Endothelial cell of umbilical vein (primary cell): ENCODE measurements at regions not wholly inside any gene's neighbourhood (a gene's known extent, or its start where the extent isn't known, plus 50 kb on each side); places are given as distances from the start of the nearest gene placed in this dataset.
"Not testable (repeated sequence)": the region's sequence is repeated elsewhere in the genome, so short reads cannot be mapped to it uniquely, and the experiment has no call there.

Source experiments
- BruUV-seq: library from RNA; stranded (reverse); fragments of 400-500 nt; replicated peaks from 2 replicates; lab custom pipeline; 2021; lab: Mats Ljungman, UMichigan
- CTCF ChIA-PET: fragments of 300-600, 350-600 bp; sonication (Branson Sonifier 250); formaldehyde crosslinking; loops from one replicate; lab custom pipeline; 2021; ENCODE audit warnings: antibody characterized with exemption, inconsistent platforms; lab: Charles Lee
- POLR2A ChIA-PET: fragments of 300-600, 350-600 bp; sonication (Branson Sonifier 250); formaldehyde crosslinking; loops from one replicate; lab custom pipeline; 2021; ENCODE audit warnings: antibody characterized with exemption, inconsistent platforms; lab: Charles Lee
- DNase-seq: peaks from one replicate; pipeline ENCODE4 v3.0.0-alpha.2; 2011; ENCODE audit warnings: low read depth, low spot score
- FAIRE-seq: peaks from 2 replicates; lab custom pipeline; 2011; peaks lifted over from hg19 to GRCh38; lab: Jason Lieb, UNC
- H2AFZ ChIP-seq: 2 replicates; pipeline ENCODE4 v1.6.0; 2012; ENCODE audit warnings: low read depth, low read length, control low read depth, inconsistent platforms
- H3K27ac ChIP-seq: 2 replicates; pipeline ENCODE4 v1.5.1; 2011; ENCODE audit warnings: low read depth, mild to moderate bottlenecking, control low read depth, low read length, moderate library complexity; ENCODE audit not compliant: insufficient read depth
- H3K27me3 ChIP-seq, 2 experiments: 2 replicates each; pipeline versions ENCODE4 v1.6.0 to v1.6.1; 2011; ENCODE audit warnings: low read length in 2 of 2, mixed read lengths in 1 of 2; ENCODE audit not compliant: control insufficient read depth in 2 of 2, insufficient read depth in 2 of 2
- H3K36me3 ChIP-seq, 2 experiments: 2 replicates in 1 of 2; 3 replicates in 1 of 2; pipeline ENCODE4 v1.5.1; 2011; ENCODE audit warnings: low read length in 2 of 2, mild to moderate bottlenecking in 1 of 2, moderate library complexity in 1 of 2; ENCODE audit not compliant: control insufficient read depth in 2 of 2, insufficient read depth in 2 of 2; ENCODE audit errors: extremely low read depth in 1 of 2
- H3K4me1 ChIP-seq: 3 replicates; pipeline ENCODE4 v1.5.1; 2011; ENCODE audit warnings: mild to moderate bottlenecking, low read length; ENCODE audit not compliant: control insufficient read depth, insufficient read depth; ENCODE audit errors: extremely low read depth
- H3K4me2 ChIP-seq: 2 replicates; pipeline ENCODE4 v1.6.1; 2011; ENCODE audit warnings: low read length, control low read depth, mixed read lengths; ENCODE audit not compliant: insufficient read depth
- H3K4me3 ChIP-seq, 3 experiments: fragments of 200-600 bp in 1 of 3; sonication (generic), shearing (Covaris generic) in 1 of 3; replicated peaks in 1 of 3; 2 replicates each; pipeline ENCODE4 v1.5.1; 2011 to 2016; ENCODE audit warnings: control low read depth in 3 of 3, low read length in 3 of 3, mild to moderate bottlenecking in 2 of 3, inconsistent platforms in 1 of 3, low read depth in 1 of 3, moderate library complexity in 1 of 3; ENCODE audit not compliant: insufficient read depth in 1 of 3
- H3K79me2 ChIP-seq: 2 replicates; pipeline ENCODE4 v1.6.0; 2012; ENCODE audit warnings: low read length, inconsistent platforms; ENCODE audit not compliant: control insufficient read depth, insufficient read depth
- H3K9ac ChIP-seq: replicated peaks from 2 replicates; pipeline ENCODE3; 2011; ENCODE audit warnings: low read length, control low read depth; ENCODE audit not compliant: insufficient read depth; ENCODE audit errors: extremely low read depth
- H3K9me1 ChIP-seq: replicated peaks from 3 replicates; pipeline ENCODE4 v1.6.0; 2011; ENCODE audit warnings: mild to moderate bottlenecking, low read length; ENCODE audit not compliant: control insufficient read depth, insufficient read depth; ENCODE audit errors: extremely low read depth
- H3K9me3 ChIP-seq: replicated peaks from 2 replicates; pipeline ENCODE4 v1.5.1; 2012; ENCODE audit warnings: low read length, inconsistent platforms; ENCODE audit not compliant: control insufficient read depth, insufficient read depth
- H4K20me1 ChIP-seq: replicated peaks from 2 replicates; pipeline ENCODE3; 2011; ENCODE audit warnings: mild to moderate bottlenecking, low read length; ENCODE audit not compliant: control insufficient read depth, insufficient read depth; ENCODE audit errors: extremely low read depth
- EZH2 ChIP-seq: IDR thresholded peaks from 2 replicates; pipeline ENCODE4 v1.6.1; 2012; ENCODE audit warnings: borderline replicate concordance, low read depth, mild to moderate bottlenecking, moderate library complexity, low read length, inconsistent platforms; ENCODE audit not compliant: severe bottlenecking
- FOS ChIP-seq: IDR thresholded peaks from 2 replicates; pipeline ENCODE4 v1.6.1; 2011; ENCODE audit warnings: mild to moderate bottlenecking, low read length, moderate library complexity, borderline replicate concordance; ENCODE audit not compliant: insufficient read depth
- GATA2 ChIP-seq: IDR thresholded peaks from 2 replicates; pipeline ENCODE4 v1.7.0; 2011; ENCODE audit warnings: low read depth, mild to moderate bottlenecking, moderate library complexity, mixed read lengths, low read length; ENCODE audit not compliant: insufficient read length, insufficient read depth
- JUN ChIP-seq: IDR thresholded peaks from 2 replicates; pipeline ENCODE4 v1.6.1; 2011; ENCODE audit warnings: borderline replicate concordance, low read depth; ENCODE audit not compliant: insufficient read length, insufficient read depth
- MYC ChIP-seq: IDR thresholded peaks from one replicate; pipeline ENCODE4 v1.6.1; 2011; ENCODE audit warnings: mild to moderate bottlenecking, low read depth, low read length
- POLR2A ChIP-seq: IDR thresholded peaks from 2 replicates; pipeline ENCODE4 v1.6.1; 2012; ENCODE audit warnings: low read depth, mild to moderate bottlenecking, control low read depth, low read length
- POLR2AphosphoS5 ChIP-seq: IDR thresholded peaks from 2 replicates; pipeline ENCODE4 v1.6.1; 2012; ENCODE audit warnings: low read depth, mild to moderate bottlenecking, control low read depth, low read length, moderate library complexity; ENCODE audit not compliant: insufficient read depth
- dilution Hi-C: fragments of 300-500 bp; cut with MboI; formaldehyde crosslinking; loops from one replicate; pipeline ENCODE4 v1.15.0; 2019; ENCODE audit warnings: low sequenced_read_pairs; ENCODE audit not compliant: extremely low pct_ligation_motif_present
- intact Hi-C: fragments of 100-400 bp; cut with micrococcal nuclease; formaldehyde crosslinking; loops from one replicate; pipeline ENCODE4 v1.10.0; 2022
- TF ChIP-seq, protein P1 (sequence below): IDR thresholded peaks from 2 replicates; pipeline ENCODE4 v1.6.1; 2011; ENCODE audit not compliant: insufficient read depth, insufficient read length
- TF ChIP-seq, protein P2 (sequence below), 2 donors: IDR thresholded peaks; 1 replicate in 1 of 2; 2 replicates in 1 of 2; pipeline ENCODE4 v1.5.1; 2011; ENCODE audit warnings: low read length in 2 of 2, mild to moderate bottlenecking in 2 of 2, moderate library complexity in 2 of 2, control low read depth in 1 of 2, inconsistent platforms in 1 of 2, low read depth in 1 of 2; ENCODE audit not compliant: insufficient read depth in 1 of 2; ENCODE audit errors: extremely low read depth in 1 of 2

DNA sequence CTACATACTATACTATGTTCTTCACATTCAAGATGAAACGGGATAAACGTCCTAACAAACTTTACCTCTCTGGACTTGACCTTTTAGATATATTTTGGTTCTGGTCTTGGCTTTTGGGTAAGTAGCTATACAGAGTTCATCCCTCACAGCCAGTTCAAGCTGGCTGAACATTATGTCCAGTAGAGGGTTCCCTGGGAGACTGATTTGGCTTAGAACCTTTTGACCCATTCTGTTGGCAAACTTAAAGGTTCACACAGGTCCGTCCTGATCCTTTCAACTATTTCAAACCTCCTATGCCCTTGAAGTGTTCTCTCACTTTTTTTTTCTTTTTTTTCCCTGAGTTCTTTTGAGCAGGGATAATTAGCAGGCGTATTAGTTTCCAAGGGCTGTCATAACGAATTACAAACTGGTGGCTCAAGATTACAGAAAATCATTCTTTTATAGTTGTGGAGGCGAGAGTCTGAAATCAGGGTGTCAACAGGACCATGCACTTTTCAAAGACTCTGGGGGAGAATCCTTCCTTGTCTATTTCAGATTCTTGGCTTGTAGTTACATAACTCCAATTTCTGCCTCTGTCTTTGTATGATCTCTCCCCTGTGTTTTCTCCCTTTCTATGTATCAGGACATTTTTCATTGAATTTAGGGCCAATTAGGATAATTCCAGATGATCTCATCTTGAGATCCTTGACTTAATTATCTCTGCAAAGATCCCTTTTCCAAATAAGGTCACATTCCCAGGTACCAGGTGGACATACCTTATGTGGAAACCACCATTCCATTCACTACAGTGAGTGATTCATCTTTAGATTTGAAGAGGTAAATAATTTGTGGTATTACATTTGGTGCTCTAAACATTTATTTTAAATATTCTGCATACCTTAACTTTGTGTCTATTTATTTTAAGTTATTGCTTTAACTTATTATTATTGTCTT lies 257.4 kb upstream of the USP25 start:
- dilution Hi-C loops (no loop called here), intact Hi-C loops (no loop called here)
- no TSS peak for BruUV-seq
- Histone ChIP-seq H3K4me1 (no peaks in the 10 kb centered on the region), H3K79me2 (no peaks in the 10 kb centered on the region), H3K4me3 (no peak overlapping the region), H2AFZ (no peak overlapping the region), H3K27me3 (no peaks in the 10 kb centered on the region), H3K9ac (no peak overlapping the region), H4K20me1 (no peaks in the 10 kb centered on the region), H3K9me3 (no peaks in the 10 kb centered on the region), H3K4me2 (no peak overlapping the region), H3K9me1 (no peaks in the 10 kb centered on the region), H3K36me3 (no peaks in the 10 kb centered on the region), H3K27ac (no peak overlapping the region)
- POLR2A ChIA-PET: no interaction called here
- FAIRE-seq: no peak
- no peak for TF ChIP-seq POLR2AphosphoS5
- TF ChIP-seq, protein P1, sequence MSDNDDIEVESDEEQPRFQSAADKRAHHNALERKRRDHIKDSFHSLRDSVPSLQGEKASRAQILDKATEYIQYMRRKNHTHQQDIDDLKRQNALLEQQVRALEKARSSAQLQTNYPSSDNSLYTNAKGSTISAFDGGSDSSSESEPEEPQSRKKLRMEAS: no peak
- TF ChIP-seq JUN: no peak
- no peak for TF ChIP-seq GATA2
- no peak for TF ChIP-seq FOS
- TF ChIP-seq EZH2: no peak
- TF ChIP-seq, protein P2, sequence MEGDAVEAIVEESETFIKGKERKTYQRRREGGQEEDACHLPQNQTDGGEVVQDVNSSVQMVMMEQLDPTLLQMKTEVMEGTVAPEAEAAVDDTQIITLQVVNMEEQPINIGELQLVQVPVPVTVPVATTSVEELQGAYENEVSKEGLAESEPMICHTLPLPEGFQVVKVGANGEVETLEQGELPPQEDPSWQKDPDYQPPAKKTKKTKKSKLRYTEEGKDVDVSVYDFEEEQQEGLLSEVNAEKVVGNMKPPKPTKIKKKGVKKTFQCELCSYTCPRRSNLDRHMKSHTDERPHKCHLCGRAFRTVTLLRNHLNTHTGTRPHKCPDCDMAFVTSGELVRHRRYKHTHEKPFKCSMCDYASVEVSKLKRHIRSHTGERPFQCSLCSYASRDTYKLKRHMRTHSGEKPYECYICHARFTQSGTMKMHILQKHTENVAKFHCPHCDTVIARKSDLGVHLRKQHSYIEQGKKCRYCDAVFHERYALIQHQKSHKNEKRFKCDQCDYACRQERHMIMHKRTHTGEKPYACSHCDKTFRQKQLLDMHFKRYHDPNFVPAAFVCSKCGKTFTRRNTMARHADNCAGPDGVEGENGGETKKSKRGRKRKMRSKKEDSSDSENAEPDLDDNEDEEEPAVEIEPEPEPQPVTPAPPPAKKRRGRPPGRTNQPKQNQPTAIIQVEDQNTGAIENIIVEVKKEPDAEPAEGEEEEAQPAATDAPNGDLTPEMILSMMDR (IDR thresholded peaks at IDR 0.05; ENCODE audit: extremely low read depth in 1 of 2, insufficient read depth in 1 of 2, low read depth in 1 of 2, low read length in 2 of 2): no peak
- TF ChIP-seq MYC: no peak
- TF ChIP-seq POLR2A: no peak
- DNase-seq: no peak
- CTCF ChIA-PET: no interaction called here

DNA sequence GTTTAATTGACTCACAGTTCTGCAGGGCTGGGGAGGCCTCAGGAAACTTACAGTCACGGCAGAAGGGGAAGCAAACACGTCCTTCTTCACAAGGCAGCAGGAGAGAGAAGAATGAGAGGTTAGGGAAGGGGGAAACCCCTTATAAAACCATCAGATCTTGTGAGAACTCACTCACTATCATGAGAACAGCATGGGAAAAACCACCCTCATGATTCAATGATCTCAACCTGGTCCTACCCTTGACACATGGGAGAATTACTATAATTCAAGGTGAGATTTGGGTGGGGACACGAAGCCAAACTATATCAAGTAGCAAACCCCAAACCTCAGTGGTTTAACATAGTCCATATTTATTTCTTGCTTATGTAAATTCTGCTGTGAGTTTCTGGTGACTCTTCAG lies 252.0 kb upstream of the USP25 start:
- H3K36me3 ChIP-seq, H3K79me2 ChIP-seq, H3K27me3 ChIP-seq, H2AFZ ChIP-seq, dilution Hi-C loops, DNase-seq, H3K4me3 ChIP-seq, H3K4me1 ChIP-seq, H3K27ac ChIP-seq, FAIRE-seq, H3K9ac ChIP-seq, POLR2A ChIA-PET, H3K9me1 ChIP-seq, H3K4me2 ChIP-seq, BruUV-seq, H3K9me3 ChIP-seq, intact Hi-C loops, H4K20me1 ChIP-seq: not testable (repeated sequence)
- CTCF ChIA-PET: interaction anchor here (1.2 kb wide), 1 partner anchor 1038 kb away, joined by 3 read pairs; no protein-coding TSS in a partner anchor
